ENCODE measurements at regions not wholly inside any gene's neighbourhood (a gene's known extent, or its start where the extent isn't known, plus 50 kb on each side); places are given as distances from the start of the nearest gene placed in this dataset.
"Not testable (repeated sequence)": the region's sequence is repeated elsewhere in the genome, so short reads cannot be mapped to it uniquely, and the experiment has no call there.

DNA sequence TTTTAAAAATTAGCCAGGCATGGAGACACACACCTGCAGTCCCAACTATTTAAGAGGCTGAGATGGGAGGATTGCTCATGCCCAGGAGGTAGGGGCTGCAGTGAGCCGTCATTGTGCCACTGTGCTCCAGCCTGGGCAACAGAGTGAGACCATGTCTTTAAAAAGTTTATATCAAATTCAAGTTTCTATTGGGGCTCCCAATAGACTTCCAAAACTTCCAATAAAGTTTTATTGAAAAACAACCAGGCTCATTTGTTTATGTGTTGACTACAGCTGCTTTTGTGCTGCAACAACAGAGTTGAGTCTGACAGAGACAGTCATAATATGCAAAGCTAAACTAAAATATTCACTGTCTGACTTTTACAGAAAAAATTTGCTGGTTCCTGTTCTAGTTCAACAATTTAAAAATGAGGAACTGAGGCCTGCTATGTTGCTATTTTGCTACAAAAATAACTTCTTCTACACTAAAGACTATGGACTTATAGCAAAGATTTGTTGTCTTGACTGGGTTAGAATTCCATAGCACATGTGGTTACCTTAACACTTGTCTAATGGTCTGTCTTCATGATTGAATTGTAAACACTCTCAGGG is 63.3 kb upstream of the RELL1 start:
- H3K4me1 ChIP-seq = peaks cover 6 to 25% of the 10 kb centered on the region in 2 donors

DNA sequence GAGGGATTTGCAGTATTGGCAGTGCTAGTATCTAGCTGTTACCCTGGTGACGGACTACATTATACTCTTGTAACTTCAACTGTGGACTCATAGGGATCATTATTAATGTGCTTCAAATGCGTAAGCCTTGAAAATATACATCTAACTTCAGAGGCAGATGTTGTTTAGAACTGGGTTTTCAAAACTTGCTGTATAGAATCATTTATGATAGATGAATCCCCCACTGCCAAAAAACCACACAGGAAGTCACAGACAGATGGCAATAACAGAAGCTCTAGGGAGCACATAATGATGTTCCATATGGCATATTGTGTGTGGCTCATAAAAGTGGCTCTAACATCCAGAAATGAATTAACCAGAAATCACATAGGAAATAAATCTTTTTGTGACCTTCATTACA is 62.3 kb upstream of the RELL1 start:
- H3K27me3 ChIP-seq = no peaks in the 10 kb centered on the region
- no peak for DNase-seq
- no peak overlapping the region for H3K27ac ChIP-seq
- H3K4me3 ChIP-seq = no peak overlapping the region
- peaks cover 3 to 16% of the 10 kb centered on the region in 2 donors for H3K4me1 ChIP-seq
- TF ChIP-seq, protein P1, sequence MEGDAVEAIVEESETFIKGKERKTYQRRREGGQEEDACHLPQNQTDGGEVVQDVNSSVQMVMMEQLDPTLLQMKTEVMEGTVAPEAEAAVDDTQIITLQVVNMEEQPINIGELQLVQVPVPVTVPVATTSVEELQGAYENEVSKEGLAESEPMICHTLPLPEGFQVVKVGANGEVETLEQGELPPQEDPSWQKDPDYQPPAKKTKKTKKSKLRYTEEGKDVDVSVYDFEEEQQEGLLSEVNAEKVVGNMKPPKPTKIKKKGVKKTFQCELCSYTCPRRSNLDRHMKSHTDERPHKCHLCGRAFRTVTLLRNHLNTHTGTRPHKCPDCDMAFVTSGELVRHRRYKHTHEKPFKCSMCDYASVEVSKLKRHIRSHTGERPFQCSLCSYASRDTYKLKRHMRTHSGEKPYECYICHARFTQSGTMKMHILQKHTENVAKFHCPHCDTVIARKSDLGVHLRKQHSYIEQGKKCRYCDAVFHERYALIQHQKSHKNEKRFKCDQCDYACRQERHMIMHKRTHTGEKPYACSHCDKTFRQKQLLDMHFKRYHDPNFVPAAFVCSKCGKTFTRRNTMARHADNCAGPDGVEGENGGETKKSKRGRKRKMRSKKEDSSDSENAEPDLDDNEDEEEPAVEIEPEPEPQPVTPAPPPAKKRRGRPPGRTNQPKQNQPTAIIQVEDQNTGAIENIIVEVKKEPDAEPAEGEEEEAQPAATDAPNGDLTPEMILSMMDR (IDR thresholded peaks at IDR 0.05) = no peak
- no peak for ATAC-seq
- H3K9me3 ChIP-seq = no peaks in the 10 kb centered on the region
- intact Hi-C loops (cut with DNase I) = no loop called here
- no peaks in the 10 kb centered on the region for H3K36me3 ChIP-seq

More for the DNA sequence above, 63.3 kb upstream of the RELL1 start:
- intact Hi-C loops (cut with DNase I) = no loop called here
- DNase-seq (no peak), ATAC-seq (no peak)
- Histone ChIP-seq H3K36me3 (no peaks in the 10 kb centered on the region), H3K4me3 (no peak overlapping the region), H3K27me3 (no peaks in the 10 kb centered on the region), H3K27ac (peak overlapping the region; percentile 26 to 51), H3K9me3 (no peaks in the 10 kb centered on the region)
- TF ChIP-seq, protein P1 (IDR thresholded peaks at IDR 0.05) = no peak

DNA sequence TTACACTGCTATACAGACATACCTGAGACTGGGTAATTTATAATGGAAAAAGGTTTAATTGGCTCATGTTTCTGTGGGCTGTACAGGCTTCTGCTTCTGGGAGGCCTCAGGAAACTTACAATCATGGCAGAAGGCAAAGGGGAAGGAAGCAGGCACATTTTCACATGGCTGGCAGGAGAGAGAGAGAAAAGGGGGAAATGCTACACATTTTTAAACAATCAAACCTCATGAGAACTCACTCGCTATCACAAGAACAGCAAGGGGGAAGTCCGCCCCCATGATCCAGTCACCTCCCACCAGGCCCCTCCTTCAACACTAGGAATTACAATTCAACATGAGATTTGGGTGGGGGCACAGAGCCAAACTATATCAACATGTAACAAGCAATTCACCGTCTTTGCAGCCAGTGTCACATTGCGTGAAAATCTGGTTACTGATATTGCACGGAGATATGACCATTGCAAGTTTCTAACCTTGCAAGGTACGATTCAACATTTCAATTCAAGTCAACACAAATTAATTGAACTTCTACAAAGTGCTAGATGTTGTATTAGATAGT is 61.7 kb upstream of the RELL1 start:
- ATAC-seq (no peak), DNase-seq (no peak)
- Histone ChIP-seq H3K36me3 (no peaks in the 10 kb centered on the region), H3K27ac (no peak overlapping the region), H3K9me3 (no peaks in the 10 kb centered on the region), H3K4me1 (peaks cover 0 to 10% of the 10 kb centered on the region in 2 donors), H3K4me3 (no peak overlapping the region), H3K27me3 (no peaks in the 10 kb centered on the region)
- intact Hi-C loops (cut with DNase I) = no loop called here
- TF ChIP-seq, protein P1 (IDR thresholded peaks at IDR 0.05) = no peak

DNA sequence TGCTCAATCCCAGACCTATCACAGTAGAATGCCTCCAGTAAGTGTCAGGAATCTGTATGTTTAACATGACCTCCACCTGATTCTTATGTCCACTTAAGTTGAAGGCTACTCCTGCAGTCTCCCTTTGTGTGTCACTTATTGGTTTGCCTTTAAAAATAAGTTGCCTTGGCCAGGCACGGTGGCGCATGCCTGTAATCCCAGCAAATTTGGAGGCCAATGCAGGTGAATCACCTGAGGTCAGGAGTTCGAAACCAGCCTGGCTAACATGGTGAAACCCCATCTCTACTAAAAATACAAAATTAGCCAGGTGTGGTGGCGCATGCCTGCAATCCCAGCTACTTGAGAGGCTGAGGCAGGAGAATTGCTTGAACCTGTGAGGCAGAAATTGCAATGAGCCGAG is 60.7 kb upstream of the RELL1 start:
- H3K36me3 ChIP-seq; intact Hi-C loops (cut with DNase I); H3K4me3 ChIP-seq; H3K4me1 ChIP-seq; H3K27ac ChIP-seq; ATAC-seq; H3K9me3 ChIP-seq; DNase-seq; H3K27me3 ChIP-seq: not testable (repeated sequence)

DNA sequence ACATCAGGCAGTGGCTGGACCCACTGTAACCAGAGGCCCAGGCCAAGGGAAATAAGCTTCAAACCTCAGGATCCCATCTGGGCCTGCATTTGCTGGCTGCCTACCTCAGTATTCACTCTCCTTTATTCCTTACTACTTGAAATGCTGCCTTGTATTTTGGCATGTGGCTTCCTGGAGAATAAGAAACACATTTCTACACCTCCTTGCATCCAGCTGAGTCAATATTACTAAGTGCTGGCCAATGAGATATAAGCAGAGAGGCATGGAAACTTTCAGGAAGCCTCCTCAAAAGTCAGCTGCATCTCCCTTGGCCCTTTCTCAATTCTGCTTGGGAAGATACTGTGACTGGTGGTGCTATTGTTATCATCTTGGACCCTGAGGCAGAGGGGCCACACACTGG is 59.8 kb upstream of the RELL1 start:
- Histone ChIP-seq H3K4me3 (no peak overlapping the region), H3K9me3 (no peaks in the 10 kb centered on the region), H3K4me1 (peaks cover 0 to 9% of the 10 kb centered on the region in 2 donors), H3K27ac (no peak overlapping the region), H3K27me3 (no peaks in the 10 kb centered on the region), H3K36me3 (no peaks in the 10 kb centered on the region)
- ATAC-seq (no peak), DNase-seq (no peak)
- TF ChIP-seq, protein P1 (IDR thresholded peaks at IDR 0.05) = no peak
- intact Hi-C loops (cut with DNase I) = no loop called here

DNA sequence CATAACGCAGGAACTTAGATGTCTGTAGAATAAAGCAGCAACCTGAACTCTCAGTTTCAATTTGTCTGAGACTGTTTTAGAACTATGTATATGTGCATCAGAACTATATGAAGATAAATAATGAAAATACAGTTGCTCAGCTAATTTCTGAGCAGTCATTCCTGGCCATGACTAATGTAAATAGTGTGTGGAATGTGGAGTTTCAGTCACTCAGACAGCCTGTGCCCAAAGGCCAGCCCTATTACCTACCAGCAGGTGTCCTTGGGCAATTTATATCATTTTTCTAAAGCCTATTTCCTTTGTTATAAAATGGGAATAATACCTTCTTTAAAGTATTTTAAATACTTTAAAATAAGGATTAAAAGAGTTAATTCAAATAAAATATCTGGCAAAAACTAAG is 56.0 kb upstream of the RELL1 start:
- H3K4me3 ChIP-seq = no peak overlapping the region
- DNase-seq = no peak
- TF ChIP-seq, protein P1 (IDR thresholded peaks at IDR 0.05) = peak in 1 of 2 donors; percentile 15
- H3K27ac ChIP-seq = no peak overlapping the region
- H3K36me3 ChIP-seq = no peaks in the 10 kb centered on the region
- no peaks in the 10 kb centered on the region for H3K27me3 ChIP-seq
- peak; percentile 78 for ATAC-seq
- no peaks in the 10 kb centered on the region for H3K4me1 ChIP-seq
- intact Hi-C loops (cut with DNase I) = no loop called here
- no peaks in the 10 kb centered on the region for H3K9me3 ChIP-seq

All from left lung (tissue), 4 donors.